Fibroblast of the aortic adventitia (primary cell): ENCODE measurements at regions not wholly inside any gene's neighbourhood (a gene's known extent, or its start where the extent isn't known, plus 50 kb on each side); places are given as distances from the start of the nearest gene placed in this dataset.
"Not testable (repeated sequence)": the region's sequence is repeated elsewhere in the genome, so short reads cannot be mapped to it uniquely, and the experiment has no call there.

Experiments used
- DNase-seq: peaks from one replicate; pipeline ENCODE4 v3.0.0-alpha.2; 2010; ENCODE audit warnings: low read depth
- H3K4me3 ChIP-seq: 2 replicates; pipeline ENCODE4 v1.5.1; 2011; ENCODE audit warnings: low read depth, mild to moderate bottlenecking, control low read depth, low read length, moderate library complexity
- TF ChIP-seq, protein P1 (sequence below): IDR thresholded peaks from 2 replicates; pipeline ENCODE4 v1.5.1; 2011; ENCODE audit warnings: mild to moderate bottlenecking, low read length, control low read depth, inconsistent platforms; ENCODE audit not compliant: insufficient read depth

DNA sequence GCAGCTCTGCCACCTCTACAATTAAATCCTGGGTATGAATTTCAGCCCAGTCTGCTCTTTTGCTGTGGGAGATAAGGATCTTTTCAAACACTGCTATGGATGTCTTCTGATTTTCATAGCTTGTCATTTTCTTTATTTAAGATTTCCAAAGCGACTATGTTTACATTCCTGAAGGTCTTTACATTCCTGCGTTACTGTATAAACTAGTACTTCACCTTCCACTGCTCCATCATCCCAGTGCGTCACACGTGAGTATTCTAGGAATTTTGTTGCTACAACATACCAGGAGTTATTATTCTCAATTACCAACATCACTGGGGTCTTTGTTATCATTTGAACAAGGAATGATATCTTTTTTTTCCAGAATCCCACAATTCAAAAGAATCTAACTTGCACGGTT is 944.7 kb downstream of the SORCS3 start:
- no peak overlapping the region for H3K4me3 ChIP-seq
- peak; percentile 56 for DNase-seq
- TF ChIP-seq, protein P1, sequence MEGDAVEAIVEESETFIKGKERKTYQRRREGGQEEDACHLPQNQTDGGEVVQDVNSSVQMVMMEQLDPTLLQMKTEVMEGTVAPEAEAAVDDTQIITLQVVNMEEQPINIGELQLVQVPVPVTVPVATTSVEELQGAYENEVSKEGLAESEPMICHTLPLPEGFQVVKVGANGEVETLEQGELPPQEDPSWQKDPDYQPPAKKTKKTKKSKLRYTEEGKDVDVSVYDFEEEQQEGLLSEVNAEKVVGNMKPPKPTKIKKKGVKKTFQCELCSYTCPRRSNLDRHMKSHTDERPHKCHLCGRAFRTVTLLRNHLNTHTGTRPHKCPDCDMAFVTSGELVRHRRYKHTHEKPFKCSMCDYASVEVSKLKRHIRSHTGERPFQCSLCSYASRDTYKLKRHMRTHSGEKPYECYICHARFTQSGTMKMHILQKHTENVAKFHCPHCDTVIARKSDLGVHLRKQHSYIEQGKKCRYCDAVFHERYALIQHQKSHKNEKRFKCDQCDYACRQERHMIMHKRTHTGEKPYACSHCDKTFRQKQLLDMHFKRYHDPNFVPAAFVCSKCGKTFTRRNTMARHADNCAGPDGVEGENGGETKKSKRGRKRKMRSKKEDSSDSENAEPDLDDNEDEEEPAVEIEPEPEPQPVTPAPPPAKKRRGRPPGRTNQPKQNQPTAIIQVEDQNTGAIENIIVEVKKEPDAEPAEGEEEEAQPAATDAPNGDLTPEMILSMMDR, result no peak

DNA sequence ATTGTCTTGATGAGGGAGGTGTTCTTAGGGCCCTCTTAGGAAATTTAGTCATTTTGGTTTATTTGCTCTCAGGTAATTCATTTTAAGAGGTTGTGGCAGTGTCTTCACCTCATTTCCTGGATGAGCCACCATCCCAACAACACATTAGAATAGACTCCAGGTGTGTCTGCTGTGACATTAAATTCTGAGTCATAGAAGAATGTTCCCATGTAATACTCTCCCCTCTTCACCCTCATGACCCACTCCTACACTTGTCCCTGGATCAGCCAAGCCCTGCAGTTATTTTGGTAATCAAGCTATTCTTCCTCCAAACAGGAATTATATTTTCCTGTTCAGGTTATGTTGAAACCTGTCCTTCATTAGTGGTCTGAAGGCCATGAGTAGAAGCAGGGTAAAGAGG is 944.1 kb downstream of the SORCS3 start:
- TF ChIP-seq, protein P1, result no peak
- no peak for DNase-seq
- H3K4me3 ChIP-seq, result no peak overlapping the region

DNA sequence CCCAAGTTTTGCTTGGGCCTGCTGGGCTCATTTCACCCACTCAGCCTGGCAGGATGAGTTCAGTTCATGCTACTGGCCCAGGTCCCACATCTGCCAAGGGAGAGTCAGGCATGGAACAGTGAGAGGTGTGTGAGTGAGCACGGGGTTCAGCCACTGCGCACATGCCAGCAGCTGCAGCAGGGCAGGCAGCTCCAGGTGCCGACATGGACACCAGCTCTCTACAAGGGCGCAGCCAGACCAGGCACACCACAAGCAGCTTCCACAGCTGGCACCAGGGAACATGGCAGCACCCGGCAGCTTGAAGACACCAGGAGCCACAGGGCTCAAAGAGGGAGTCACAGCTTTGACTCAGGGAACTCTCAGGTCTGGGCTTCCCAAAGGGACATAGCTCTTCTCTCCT is 938.0 kb downstream of the SORCS3 start:
- TF ChIP-seq, protein P1, result no peak
- no peak for DNase-seq
- H3K4me3 ChIP-seq, result no peak overlapping the region

DNA sequence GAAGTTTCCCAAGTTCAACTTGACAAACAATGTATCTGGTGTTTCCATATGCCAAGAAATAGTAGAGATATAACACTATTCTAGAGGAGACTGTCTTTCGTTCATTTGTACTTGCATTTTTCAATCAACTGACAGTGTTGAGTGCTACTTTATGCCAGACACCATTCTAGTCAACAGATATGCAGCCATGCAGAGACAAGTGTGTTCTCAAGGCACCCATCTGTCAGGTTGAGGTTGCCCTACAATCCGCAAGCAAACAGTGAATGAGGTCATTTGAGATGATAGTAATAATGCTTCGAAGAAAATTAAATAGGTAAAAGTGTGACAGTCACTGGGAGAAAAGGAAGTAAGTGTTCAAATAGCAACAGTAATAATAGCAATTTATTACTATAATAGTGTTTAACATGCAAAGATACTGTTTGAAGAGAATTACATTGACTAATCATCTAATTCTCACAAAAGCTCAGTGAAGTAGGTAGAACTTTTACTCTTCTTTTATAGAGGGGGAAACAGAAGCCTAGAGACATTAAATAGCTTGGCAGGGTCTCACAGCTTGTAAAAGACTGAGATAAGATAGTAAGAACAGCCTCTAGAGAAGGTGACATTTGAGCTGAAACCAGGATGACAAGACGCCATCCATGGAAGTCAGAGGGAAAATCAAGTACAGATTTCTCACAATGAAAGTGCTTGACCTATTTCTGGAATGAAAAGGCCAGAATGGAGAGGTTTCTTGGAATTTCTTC is 936.9 kb downstream of the SORCS3 start:
- TF ChIP-seq, protein P1, result no peak
- no peak for DNase-seq
- H3K4me3 ChIP-seq, result no peak overlapping the region

DNA sequence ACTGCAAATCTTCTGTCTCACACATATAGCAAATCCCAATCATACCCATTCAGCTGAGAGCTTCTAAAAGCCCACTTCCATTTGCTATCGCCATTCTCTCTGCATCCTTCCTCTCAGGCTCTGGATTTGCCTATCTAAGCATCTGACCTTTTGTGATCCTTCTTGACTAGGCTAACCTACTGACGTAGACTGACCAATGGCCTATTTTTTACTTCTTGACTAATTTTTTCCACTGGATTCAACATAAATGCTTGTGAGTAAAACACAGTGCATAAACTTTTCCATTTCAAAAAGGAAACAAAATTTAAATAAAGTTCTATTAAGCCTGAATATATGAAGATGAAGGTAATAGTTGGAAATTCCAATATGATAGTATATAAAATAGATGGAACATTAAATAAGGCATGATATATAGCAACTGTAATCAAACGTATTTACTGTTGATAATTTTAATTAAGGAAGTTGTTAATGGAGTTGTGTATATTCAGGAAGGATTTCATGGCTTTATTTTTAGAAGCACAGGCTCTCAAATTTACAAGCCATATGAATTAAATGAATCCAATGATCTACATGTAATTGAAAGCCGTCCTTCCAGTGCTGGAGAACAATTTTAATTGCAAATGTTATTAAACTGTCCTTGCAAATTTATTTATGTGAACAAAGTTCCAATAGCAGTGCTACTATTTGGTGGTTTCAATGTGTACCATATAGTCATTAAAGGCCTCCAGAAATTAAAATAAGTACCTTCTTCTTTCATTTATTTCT is 918.4 kb downstream of the SORCS3 start:
- DNase-seq, result no peak
- H3K4me3 ChIP-seq, result no peak overlapping the region
- TF ChIP-seq, protein P1, result no peak

DNA sequence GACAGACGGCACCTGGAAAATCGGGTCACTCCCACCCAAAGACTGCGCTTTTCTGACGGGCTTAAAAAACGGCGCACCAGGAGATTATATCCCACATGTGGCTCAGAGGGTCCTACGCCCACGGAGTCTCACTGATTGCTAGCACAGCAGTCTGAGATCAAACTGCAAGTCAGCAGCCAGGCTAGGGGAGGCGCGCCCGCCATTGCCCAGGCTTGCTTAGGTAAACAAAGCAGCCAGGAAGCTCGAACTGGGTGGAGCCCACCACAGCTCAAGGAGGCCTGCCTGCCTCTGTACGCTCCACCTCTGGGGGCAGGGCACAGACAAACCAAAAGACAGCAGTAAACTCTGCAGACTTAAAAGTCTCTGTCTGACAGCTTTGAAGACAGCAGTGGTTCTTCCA is 909.4 kb downstream of the SORCS3 start:
- not testable (repeated sequence) for DNase-seq, H3K4me3 ChIP-seq

DNA sequence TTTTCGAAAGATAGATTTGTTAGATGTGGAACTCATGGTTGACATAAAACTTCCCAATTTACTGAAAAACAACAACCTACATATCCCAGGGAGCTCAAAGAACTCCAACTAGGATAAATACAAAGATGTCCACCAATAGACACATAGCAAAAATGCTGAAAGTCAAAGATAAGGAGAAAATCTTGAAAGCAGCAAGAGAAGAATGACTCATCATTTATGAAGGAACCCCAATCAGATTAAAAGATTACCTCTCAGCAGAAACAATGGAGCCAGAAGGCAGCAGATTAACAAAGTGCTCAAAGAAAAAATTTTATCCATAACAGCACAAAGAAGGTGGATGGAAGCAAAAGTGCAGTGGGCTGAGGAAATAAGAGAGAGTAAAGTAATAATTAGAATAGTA is 908.6 kb downstream of the SORCS3 start:
- no peak for DNase-seq
- TF ChIP-seq, protein P1, result no peak
- H3K4me3 ChIP-seq, result no peak overlapping the region
